Mesendoderm (in vitro differentiated cells): ENCODE measurements at regions not wholly inside any gene's neighbourhood (a gene's known extent, or its start where the extent isn't known, plus 50 kb on each side); places are given as distances from the start of the nearest gene placed in this dataset.

Experiments
- DNase-seq: peaks from one replicate; pipeline ENCODE4 v3.0.0; 2013
- H2AK5ac ChIP-seq: 2 replicates; pipeline ENCODE4 v1.6.1; 2013; ENCODE audit warnings: low read length, inconsistent platforms
- H2BK120ac ChIP-seq: 2 replicates; pipeline ENCODE4 v1.6.1; 2013; ENCODE audit warnings: low read depth, mild to moderate bottlenecking, low read length, moderate library complexity, mixed read lengths
- H2BK15ac ChIP-seq: replicated peaks from 2 replicates; pipeline ENCODE4 v1.6.1; 2013; ENCODE audit warnings: low read depth, mild to moderate bottlenecking, moderate library complexity
- H2BK5ac ChIP-seq: 2 replicates; pipeline ENCODE4 v1.6.1; 2013; ENCODE audit warnings: low read length, inconsistent platforms
- H3K18ac ChIP-seq: 2 replicates; pipeline ENCODE4 v1.6.1; 2013; ENCODE audit warnings: mild to moderate bottlenecking, low read length, mixed read lengths
- H3K23ac ChIP-seq: one replicate; pipeline ENCODE4 v1.6.1; 2013; ENCODE audit warnings: low read length
- H3K27ac ChIP-seq: 2 replicates; pipeline ENCODE4 v1.5.1; 2013; ENCODE audit warnings: low read depth, mild to moderate bottlenecking, inconsistent platforms, low read length, moderate library complexity
- H3K27me3 ChIP-seq: 2 replicates; pipeline ENCODE4 v1.6.1; 2013; ENCODE audit warnings: low read length, control low read depth, mild to moderate bottlenecking, inconsistent platforms; ENCODE audit not compliant: insufficient read depth, poor library complexity
- H3K36me3 ChIP-seq: 2 replicates; pipeline ENCODE4 v1.6.1; 2013; ENCODE audit warnings: low read length, inconsistent platforms; ENCODE audit not compliant: control insufficient read depth, insufficient read depth
- H3K4ac ChIP-seq: one replicate; pipeline ENCODE4 v1.6.1; 2013; ENCODE audit warnings: low read depth, mild to moderate bottlenecking, low read length, moderate library complexity
- H3K4me1 ChIP-seq: 2 replicates; pipeline ENCODE4 v1.6.1; 2013; ENCODE audit warnings: low read depth, low read length, inconsistent platforms; ENCODE audit not compliant: control insufficient read depth
- H3K4me2 ChIP-seq: 2 replicates; pipeline ENCODE4 v1.6.1; 2013; ENCODE audit warnings: low read length
- H3K4me3 ChIP-seq: 2 replicates; pipeline ENCODE4 v1.5.1; 2013; ENCODE audit warnings: mild to moderate bottlenecking, low read length
- H3K56ac ChIP-seq: one replicate; pipeline ENCODE4 v1.6.1; 2013; ENCODE audit warnings: low read length
- H3K79me1 ChIP-seq: 2 replicates; pipeline ENCODE4 v1.6.1; 2013; ENCODE audit warnings: low read length, inconsistent platforms
- H3K79me2 ChIP-seq: 2 replicates; pipeline ENCODE4 v1.6.1; 2013; ENCODE audit warnings: mild to moderate bottlenecking, low read length; ENCODE audit not compliant: control insufficient read depth, insufficient read depth
- H3K9ac ChIP-seq: 2 replicates; pipeline ENCODE4 v1.6.1; 2013; ENCODE audit warnings: low read length, inconsistent platforms
- H4K5ac ChIP-seq: one replicate; pipeline ENCODE4 v1.6.1; 2013; ENCODE audit warnings: low read length
- H4K8ac ChIP-seq: one replicate; pipeline ENCODE4 v1.6.1; 2013; ENCODE audit warnings: low read depth, mild to moderate bottlenecking, control low read depth, low read length, moderate library complexity
- WGBS: extraction: QIAGEN DNeasy Blood & Tissue Kit; methylation state at CpG from one replicate; pipeline ENCODE4 v1.1.7; 2013; ENCODE audit warnings: low lambda C conversion rate, missing lambda C conversion rate; ENCODE audit not compliant: insufficient coverage; ENCODE audit errors: extremely low coverage; 5-methylcytosine and 5-hydroxymethylcytosine counted together

DNA sequence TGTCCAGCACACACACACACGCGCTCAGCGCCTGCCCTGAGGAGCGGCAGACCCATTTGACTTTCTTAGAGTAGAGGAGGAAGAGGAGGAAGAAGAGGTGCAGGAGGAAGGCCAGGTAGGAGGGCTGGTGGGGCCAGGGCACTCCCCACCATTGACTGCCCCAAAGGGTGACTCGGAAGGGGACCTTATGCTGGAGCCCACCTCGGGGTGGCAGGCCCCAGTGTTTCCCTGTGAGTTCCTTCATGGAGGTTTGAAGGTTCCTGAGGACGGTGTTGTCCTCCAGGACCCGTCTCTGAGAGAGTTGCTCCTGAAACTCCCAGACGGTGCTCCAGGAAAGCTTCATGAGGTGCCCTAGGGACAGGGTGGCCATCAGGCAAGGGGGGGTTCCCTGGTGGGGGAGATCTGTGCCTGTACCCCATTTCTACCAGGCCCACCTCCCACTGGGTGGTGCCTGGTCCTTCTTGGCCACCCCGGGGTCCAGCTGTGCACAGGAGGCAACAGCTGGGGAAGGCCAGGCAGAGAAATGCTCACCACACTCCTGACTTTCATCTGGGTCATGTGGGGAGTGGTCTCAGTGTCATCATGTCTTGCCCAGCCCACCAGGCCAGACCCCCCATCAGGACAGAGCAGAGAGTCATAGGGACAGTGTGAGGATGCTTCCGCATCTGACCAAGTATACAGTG, 89.5 kb downstream of the TNFRSF13B start:
- no peak overlapping the region for H3K4ac ChIP-seq
- H2AK5ac ChIP-seq, result no peak overlapping the region
- no peaks in the 10 kb centered on the region for H3K79me1 ChIP-seq
- no peak overlapping the region for H3K18ac ChIP-seq
- H3K4me3 ChIP-seq, result no peak overlapping the region
- H3K9ac ChIP-seq, result no peak overlapping the region
- no peak for DNase-seq
- no peak overlapping the region for H3K27ac ChIP-seq
- WGBS, result no CpG with 5 or more reads among the region's 11 CpGs
- no peak overlapping the region for H2BK15ac ChIP-seq
- H3K56ac ChIP-seq, result no peak overlapping the region
- no peak overlapping the region for H4K5ac ChIP-seq
- no peak overlapping the region for H3K23ac ChIP-seq
- H4K8ac ChIP-seq, result no peak overlapping the region
- H3K36me3 ChIP-seq, result no peaks in the 10 kb centered on the region
- no peak overlapping the region for H3K4me2 ChIP-seq
- H3K27me3 ChIP-seq, result no peaks in the 10 kb centered on the region
- H3K79me2 ChIP-seq, result no peaks in the 10 kb centered on the region
- no peaks in the 10 kb centered on the region for H3K4me1 ChIP-seq
- H2BK5ac ChIP-seq, result no peak overlapping the region
- no peak overlapping the region for H2BK120ac ChIP-seq

DNA sequence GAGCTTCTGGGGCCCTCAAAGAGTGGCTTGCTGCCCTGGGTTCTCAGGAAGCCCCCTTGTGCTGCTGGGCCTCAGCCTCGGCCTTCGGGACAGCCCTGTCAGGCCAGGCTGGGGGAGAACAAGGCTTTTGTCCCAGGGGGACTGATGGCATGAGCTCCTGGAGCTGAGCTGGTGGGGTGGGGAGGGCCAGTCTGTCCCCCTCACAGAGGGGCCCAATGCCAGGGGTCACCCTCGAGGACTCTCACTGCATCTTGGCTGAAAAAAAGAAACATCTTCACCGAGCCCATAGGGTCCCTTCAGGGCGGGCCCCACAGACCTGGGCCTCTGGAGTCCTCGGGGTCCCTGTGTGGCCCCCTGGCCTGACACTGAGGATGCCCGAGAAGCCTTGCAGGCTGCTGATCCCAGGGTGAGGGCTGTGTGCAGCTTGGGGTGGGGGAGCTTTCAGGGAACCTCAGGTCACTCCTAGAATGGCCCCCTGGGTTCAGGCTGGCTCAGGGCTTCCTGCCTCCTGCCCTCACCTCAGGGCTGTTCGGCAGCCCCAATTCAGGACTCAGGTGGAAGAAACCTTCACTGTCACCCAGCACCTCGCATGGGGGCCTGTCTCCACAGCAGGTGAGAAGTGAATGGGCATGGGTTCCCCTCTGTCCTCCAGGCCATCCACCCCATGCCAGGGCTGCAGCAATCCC, 90.5 kb downstream of the TNFRSF13B start:
- H3K27ac ChIP-seq, result no peak overlapping the region
- no peaks in the 10 kb centered on the region for H3K79me1 ChIP-seq
- no peaks in the 10 kb centered on the region for H3K36me3 ChIP-seq
- DNase-seq, result no peak
- no CpG with 5 or more reads among the region's 9 CpGs for WGBS
- H2BK5ac ChIP-seq, result no peak overlapping the region
- H4K8ac ChIP-seq, result no peak overlapping the region
- H3K9ac ChIP-seq, result no peak overlapping the region
- no peak overlapping the region for H3K23ac ChIP-seq
- no peak overlapping the region for H2BK120ac ChIP-seq
- H3K18ac ChIP-seq, result no peak overlapping the region
- no peak overlapping the region for H2BK15ac ChIP-seq
- H3K4ac ChIP-seq, result no peak overlapping the region
- no peak overlapping the region for H2AK5ac ChIP-seq
- H4K5ac ChIP-seq, result no peak overlapping the region
- no peak overlapping the region for H3K56ac ChIP-seq
- no peak overlapping the region for H3K4me3 ChIP-seq
- H3K79me2 ChIP-seq, result no peaks in the 10 kb centered on the region
- no peaks in the 10 kb centered on the region for H3K27me3 ChIP-seq
- H3K4me1 ChIP-seq, result no peaks in the 10 kb centered on the region
- no peak overlapping the region for H3K4me2 ChIP-seq

GRCh38 chr17:16880843-16881230, 91.1 kb downstream of the TNFRSF13B start:
- Histone ChIP-seq H3K4me1 (no peaks in the 10 kb centered on the region), H2BK15ac (no peak overlapping the region), H3K79me1 (no peaks in the 10 kb centered on the region), H3K9ac (no peak overlapping the region), H3K27me3 (no peaks in the 10 kb centered on the region), H3K56ac (no peak overlapping the region), H3K36me3 (no peaks in the 10 kb centered on the region), H3K4me3 (no peak overlapping the region), H2AK5ac (no peak overlapping the region), H3K4ac (no peak overlapping the region), H3K27ac (no peak overlapping the region), H3K4me2 (no peak overlapping the region), H3K79me2 (no peaks in the 10 kb centered on the region), H3K18ac (no peak overlapping the region), H2BK5ac (no peak overlapping the region), H3K23ac (no peak overlapping the region), H4K8ac (no peak overlapping the region), H2BK120ac (no peak overlapping the region), H4K5ac (no peak overlapping the region)
- DNase-seq, result no peak
- WGBS, result no CpG with 5 or more reads among the region's 9 CpGs

DNA sequence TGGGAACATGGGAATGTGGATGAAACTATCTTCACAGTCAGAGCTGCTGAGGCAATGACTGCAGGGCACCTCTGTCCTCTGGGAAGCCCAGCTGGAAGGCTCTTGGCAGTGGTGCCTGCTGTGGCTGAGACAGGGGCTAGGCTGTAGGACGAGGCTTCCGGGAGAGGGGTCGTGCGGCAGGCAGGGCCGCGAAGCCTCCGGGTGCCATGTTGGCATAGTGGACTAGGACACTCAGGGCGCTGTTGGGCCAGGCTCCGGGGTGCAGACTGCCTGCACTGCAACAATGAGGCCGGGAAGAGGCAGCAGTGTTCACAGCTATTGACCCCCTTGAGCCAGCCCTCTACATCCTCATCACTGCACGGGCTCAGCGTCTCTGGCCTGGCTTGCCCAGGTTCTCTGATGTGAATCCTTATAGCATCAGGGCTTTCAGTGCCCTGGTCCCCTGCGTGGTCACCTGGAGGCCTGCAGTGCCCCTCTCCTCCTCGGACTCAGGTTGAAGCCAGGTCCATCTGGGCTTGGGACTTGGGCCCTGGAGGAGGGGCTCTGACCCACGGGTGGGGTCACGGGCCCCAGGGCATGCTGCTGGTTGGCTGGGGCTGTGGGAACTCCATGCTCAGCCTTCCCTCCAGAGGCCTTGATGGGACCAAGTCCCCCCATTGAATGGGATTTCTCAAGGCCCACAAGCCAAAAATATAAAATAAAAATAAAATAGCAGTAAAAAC, 91.6 kb downstream of the TNFRSF13B start:
- Histone ChIP-seq H3K23ac (no peak overlapping the region), H3K79me2 (no peaks in the 10 kb centered on the region), H3K27ac (no peak overlapping the region), H3K18ac (no peak overlapping the region), H2BK5ac (no peak overlapping the region), H2BK15ac (no peak overlapping the region), H3K4ac (no peak overlapping the region), H2BK120ac (no peak overlapping the region), H2AK5ac (no peak overlapping the region), H3K79me1 (no peaks in the 10 kb centered on the region), H3K9ac (no peak overlapping the region), H3K56ac (no peak overlapping the region), H4K8ac (no peak overlapping the region), H3K4me3 (no peak overlapping the region), H3K27me3 (no peaks in the 10 kb centered on the region), H4K5ac (no peak overlapping the region), H3K4me2 (no peak overlapping the region), H3K36me3 (no peaks in the 10 kb centered on the region), H3K4me1 (no peaks in the 10 kb centered on the region)
- DNase-seq, result no peak
- WGBS, result no CpG with 5 or more reads among the region's 16 CpGs

- WGBS, result no CpG with 5 or more reads among the region's 15 CpGs
- Histone ChIP-seq H3K79me2 (no peaks in the 10 kb centered on the region), H2BK120ac (no peak overlapping the region), H3K9ac (no peak overlapping the region), H3K23ac (no peak overlapping the region), H2BK5ac (no peak overlapping the region), H3K4me3 (no peak overlapping the region), H3K4me1 (no peaks in the 10 kb centered on the region), H3K4me2 (no peak overlapping the region), H3K56ac (no peak overlapping the region), H3K36me3 (no peaks in the 10 kb centered on the region), H3K79me1 (no peaks in the 10 kb centered on the region), H4K8ac (no peak overlapping the region), H3K4ac (no peak overlapping the region), H4K5ac (no peak overlapping the region), H3K18ac (no peak overlapping the region), H2BK15ac (no peak overlapping the region), H3K27ac (no peak overlapping the region), H3K27me3 (no peaks in the 10 kb centered on the region), H2AK5ac (no peak overlapping the region)
- no peak for DNase-seq
These were observed 92.2 kb downstream of the TNFRSF13B start for GRCh38 chr17:16879686-16880085.
